NCI-H748 treated with DMSO at 0.1 percent for 48 hours (cell line): ENCODE measurements at regions not wholly inside any gene's neighbourhood (a gene's known extent, or its start where the extent isn't known, plus 50 kb on each side); places are given as distances from the start of the nearest gene placed in this dataset.
"Not testable (repeated sequence)": the region's sequence is repeated elsewhere in the genome, so short reads cannot be mapped to it uniquely, and the experiment has no call there.

Experiments
- DNase-seq: peaks from one replicate; lab custom pipeline; 2025; lab: John Stamatoyannopoulos, UW

DNA sequence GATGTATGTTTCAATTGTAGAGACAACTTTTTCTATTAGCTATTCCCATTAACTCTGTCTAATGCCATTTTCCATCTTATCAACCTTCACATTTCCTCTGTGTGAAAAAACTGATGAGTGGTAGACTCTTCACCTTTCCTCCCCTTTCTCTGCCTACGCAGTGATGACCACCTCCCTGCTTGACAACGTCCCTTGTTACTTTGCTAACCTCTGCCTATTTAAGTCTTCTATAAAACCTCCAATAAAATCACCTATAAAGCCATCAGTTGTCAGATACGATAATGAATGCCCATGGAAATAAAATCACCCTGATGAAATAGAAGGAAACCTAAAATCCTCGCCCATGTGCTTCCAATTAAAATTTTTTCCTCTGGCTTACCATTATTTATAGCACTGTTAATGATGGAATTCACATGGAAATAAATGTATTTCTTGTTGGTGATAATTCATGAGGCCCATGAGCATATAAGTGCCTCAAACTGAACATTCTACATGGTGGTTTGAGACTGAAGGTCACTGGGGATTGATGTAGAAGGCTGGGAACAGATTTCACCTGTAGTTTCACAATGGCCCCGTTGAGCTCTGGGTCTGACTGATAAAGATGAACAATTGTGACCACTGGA, 1454.0 kb upstream of the SEL1L start:
- DNase-seq = no peak

DNA sequence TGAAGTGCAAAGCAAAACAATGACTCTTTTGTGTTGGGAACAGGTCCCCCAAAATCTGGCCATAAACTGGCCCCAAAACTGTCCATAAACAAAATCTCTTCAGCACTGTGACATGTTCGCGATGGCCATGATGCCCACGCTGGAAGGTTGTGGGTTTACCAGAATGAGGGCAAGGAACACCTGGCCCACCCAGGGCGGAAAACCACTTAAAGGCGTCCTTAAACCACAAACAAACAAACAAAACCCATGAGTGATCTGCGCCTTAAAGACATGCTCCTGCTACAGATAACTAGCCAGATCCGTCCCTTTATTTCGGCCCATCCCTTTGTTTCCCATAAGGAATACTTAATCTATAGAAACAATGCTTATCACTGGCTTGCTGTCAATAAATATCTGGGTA, 1460.9 kb upstream of the SEL1L start:
- DNase-seq = not testable (repeated sequence)

DNA sequence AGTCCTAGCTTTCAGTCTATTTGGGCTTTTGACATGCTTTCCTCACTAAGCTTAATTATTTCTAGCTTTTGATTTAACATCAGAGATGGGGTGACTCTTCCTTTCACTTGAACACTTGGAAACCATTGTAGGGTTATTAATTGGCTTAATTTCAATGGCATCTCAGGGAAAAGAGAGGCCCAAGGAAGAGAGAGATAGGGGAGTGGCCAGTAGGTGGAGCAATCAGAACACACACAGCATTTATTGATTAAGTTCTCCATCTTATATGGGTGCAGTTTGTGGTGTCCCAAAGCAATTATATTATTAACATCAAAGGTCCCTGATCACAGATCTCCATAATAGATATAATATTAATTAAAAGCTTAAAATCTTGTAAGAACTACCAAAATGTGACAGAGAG, 1466.1 kb upstream of the SEL1L start:
- DNase-seq = no peak

DNA sequence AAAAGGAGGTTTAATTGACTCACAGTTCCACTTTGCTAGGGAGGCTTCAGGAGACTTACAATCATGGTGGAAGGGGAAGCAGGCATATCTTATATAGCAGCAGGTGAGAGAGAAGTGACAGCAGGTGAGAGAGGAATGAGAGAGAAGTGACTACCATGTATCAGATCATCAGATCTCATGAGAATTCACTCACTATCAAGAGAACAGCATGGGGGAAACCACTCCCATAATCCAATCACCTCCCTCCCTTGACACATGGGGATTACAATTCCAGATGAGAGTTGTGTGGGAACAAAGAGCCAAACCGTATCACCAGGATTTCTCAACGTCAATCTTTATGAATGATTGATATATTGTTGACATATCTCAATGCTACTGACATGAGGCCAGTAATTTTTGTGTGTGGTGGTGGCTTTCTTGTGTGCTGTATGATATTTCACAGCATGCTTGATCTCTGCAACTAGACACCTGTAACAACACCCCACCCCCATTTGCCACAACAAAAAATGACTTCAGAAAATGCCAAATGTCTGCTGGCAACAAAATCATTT, 1470.9 kb upstream of the SEL1L start:
- DNase-seq = no peak

DNA sequence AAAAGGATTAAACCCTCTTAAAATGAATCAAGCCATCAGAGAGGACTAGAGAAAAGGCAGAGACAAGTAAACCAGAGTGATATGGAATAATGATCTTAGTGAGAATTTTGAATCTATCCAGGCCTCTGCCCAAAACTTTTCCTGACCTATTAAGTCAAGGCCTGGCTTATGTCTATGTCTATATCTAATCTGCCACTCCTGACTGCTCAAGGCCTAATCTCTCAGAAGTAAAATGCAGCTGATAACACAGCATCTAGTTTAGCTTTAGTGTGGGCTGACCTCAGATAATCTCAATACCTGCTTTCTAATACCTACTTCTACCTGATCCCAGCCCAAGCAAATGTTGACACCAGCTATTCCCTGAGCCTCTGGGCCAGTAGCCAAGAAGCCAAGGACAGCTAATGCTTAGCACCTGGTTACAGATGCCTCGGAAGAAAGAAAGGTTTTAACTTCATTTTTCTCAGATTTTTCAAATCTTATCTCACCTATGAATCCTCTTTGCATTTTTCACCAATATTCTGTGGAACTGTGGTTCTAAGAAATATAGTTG, 1472.5 kb upstream of the SEL1L start:
- no peak for DNase-seq

DNA sequence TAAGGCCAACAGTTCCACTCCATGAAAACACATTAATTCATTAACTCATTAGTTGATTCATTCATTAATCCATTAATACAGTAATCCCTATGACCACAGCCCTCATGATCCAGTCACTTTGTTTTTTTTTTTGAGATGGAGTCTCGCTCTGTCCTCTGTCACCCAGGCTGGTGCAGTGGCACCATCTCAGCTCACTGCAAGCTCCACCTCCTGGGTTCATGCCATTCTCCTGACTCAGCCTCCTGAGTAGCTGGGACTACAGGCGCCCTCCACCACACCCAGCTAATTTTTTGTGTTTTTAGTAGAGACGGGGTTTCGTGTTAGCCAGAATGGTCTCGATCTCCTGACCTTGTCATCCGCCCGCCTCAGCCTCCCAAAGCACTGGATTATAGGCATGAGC, 1473.4 kb upstream of the SEL1L start:
- DNase-seq = not testable (repeated sequence)

DNA sequence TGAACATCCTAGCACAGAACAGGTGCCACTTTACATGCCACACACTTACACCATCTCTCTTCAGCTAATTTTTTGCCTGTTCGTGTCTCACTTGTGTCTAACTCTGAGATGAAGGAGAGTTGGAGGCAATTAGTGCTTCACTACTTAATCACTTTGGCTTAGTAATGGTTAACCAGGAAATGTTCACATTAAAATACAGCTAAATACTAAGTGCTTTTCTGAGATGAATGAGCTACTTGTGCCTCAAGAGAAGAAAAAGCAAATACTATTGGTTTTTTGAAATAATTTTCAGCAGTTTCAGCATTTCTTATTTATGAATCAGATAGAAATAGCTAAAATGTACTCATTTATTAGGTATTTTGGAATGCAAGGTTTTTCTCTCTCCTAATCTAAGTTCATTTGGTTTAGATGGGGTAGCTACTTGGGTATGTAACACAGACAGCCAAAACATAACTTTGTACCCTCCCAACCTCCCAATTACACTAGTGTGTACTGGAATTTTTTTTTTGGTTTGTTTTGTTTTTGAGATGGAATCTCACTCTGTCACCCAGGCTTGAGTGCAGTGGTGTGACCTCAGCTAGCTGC, 1474.1 kb upstream of the SEL1L start:
- no peak for DNase-seq

DNA sequence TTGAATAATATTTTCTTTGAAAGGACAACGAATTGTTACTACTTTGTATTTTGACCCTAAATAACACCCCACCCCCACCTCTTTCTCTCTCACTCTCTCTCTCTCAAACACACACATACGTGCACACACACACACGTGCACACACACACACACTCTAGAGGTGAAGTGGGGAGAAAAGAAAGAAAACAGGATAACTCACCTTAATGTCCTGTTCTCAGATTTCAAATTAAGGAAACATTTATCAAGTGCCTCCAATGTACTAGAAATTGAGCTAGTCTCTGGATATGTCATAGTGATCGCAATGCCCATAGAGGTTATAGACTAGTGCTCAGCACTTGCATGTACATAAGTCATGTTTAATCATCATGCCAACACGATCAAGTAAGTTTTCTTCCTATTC, 1483.6 kb upstream of the SEL1L start:
- DNase-seq = no peak

DNA sequence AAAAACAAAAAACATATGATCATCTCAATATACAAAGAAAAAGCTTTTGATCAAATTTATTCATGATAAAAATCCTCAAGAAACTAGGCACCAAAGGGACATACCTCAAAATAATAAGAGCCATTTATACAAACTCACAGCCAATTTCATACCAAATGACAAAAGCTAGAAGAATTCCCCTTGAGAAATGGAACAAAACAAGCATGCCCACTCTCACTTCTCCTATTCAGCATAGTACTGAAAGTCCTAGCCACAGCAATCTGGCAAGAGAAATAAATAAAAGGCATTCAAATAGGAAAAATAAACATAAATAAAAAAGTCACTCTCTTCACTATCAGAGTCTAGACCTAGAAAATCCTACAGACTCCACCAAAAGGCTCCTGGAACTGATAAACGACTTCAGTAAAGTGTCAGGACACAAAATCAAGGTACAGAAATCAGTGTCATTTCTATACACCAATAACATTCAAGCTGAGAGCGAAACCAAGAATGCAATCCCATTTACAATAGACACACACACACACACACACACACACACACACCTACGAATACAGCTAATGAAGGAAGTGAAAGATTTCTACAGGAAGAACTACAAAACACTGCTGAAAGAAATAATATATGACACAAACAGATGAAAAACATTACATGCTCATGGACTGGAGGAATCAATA, 1486.2 kb upstream of the SEL1L start:
- no peak for DNase-seq

DNA sequence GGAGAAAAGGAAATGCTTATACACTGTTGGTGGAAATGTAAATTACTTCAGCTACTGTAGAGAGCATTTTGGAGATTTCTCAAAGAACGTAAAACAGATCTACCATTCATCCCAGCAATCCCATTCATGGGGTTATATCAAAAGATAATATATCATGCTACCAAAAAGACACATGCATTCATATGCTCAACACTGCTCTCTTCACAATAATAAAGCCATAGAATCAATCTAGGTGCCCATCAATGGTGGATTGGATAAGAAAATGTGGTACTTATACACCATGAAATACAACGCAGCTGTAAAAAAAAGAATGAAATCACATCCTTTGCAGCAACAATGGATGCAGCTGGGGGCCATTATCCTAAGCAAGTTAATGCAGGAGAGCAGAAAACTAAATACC, 1487.7 kb upstream of the SEL1L start:
- DNase-seq = no peak

DNA sequence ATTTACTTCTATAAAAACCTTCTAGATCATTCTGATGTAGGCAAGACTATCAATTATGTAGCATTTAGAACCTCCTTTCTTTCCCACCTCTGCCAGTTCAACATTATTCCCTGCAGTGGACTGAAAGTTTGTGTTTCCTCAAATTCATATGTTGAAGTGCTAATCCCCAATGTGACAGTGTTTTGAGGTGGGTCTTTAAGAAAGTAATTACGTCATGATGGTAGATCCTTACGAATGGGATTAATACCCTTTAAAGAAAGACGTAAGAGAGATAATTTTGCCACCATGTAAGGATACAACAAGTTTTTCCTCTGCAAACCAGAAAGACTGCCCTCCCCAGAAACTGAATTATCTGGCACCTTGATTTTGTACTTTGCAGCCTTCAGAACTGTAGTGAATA, 1489.7 kb upstream of the SEL1L start:
- no peak for DNase-seq

DNA sequence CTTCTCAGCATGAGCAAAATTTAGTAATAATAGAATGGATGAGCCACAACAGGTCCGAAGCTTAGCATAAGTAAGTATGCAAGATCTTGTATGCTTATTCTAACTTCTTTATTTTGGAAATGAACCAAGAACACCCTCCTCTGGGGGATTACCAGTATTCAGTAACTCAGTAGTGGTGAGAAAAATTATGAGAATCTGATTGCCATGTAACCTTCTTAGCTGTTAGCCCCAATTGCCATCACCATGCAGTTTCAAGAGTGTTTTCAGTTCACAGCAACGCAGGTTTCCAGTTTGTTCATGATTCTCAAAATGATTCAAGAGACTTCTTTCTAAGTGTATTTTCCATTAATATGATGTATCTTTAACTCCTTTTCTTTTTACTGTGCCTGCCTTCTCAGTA, 1507.6 kb upstream of the SEL1L start:
- DNase-seq = no peak

DNA sequence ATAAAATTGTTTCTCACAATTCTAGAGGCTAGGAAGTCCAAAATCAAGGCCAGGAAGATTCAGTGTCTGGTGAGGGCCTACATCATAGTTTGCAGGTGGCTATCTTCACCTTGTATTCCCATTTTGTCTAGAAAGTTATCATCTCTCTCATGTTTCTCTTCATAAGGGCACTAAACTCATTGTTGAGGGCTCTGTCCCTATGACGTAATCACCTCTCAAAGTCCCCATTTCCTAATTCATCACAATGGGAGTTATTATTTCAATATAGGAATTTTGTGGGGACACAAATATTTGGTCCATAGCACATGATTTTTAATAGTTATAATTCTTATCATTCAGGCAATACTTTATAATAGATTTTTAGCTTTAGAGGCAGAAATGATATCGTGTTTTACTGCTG, 1509.2 kb upstream of the SEL1L start:
- DNase-seq = no peak

DNA sequence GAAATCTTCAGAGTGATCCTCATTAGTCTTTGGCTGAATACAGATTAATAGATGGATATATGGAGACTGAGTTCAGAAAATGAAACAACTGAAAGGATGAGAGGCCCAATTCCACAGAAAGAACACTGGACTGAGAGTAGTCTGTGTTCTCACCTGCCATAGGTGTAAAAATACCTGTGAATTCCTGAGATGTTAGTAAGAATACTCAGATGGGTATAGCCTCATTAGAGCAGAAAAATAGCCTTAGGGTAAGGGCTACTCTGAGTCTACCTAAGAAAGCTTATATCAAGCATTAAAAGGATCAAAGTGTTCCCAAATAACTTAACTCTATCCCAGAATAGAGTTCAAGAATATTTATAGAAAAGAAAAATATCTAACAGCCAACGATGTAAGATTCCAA, 1510.3 kb upstream of the SEL1L start:
- DNase-seq = no peak

DNA sequence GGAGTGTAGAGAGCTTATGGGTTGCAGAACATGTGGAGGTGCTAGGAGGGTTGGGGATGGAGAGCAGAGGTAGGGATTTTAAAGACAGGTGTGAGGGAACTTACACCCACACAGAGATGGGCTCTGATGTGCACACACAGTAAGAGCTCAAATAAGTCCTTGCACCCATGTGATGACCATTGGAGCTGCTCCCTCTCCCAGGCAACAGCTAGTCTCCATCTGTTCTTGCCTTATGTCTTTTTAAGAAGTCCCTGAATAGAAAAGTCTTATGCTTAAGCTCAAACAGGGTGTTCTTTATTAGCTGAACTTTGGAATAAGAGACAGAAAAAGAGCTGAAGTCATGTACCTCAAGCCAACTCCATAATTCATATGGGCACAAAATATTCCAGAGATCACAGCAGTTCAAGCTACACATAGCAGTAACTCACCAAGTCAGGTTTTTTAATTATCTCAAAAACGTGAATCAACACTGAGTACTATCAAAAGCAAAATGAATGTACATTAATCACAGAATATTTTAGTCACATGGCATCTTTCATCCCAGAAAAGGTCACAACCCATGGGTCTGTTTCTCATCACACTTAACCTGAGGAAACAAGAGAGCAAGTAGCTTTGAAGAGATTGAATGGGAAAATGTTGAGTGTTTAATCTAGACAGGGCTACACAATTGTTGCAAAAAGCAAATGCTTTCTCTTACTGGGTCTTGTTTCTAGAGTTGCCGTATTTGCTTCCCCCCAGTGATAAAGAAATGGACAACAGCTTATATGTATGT, 1513.6 kb upstream of the SEL1L start:
- no peak for DNase-seq

DNA sequence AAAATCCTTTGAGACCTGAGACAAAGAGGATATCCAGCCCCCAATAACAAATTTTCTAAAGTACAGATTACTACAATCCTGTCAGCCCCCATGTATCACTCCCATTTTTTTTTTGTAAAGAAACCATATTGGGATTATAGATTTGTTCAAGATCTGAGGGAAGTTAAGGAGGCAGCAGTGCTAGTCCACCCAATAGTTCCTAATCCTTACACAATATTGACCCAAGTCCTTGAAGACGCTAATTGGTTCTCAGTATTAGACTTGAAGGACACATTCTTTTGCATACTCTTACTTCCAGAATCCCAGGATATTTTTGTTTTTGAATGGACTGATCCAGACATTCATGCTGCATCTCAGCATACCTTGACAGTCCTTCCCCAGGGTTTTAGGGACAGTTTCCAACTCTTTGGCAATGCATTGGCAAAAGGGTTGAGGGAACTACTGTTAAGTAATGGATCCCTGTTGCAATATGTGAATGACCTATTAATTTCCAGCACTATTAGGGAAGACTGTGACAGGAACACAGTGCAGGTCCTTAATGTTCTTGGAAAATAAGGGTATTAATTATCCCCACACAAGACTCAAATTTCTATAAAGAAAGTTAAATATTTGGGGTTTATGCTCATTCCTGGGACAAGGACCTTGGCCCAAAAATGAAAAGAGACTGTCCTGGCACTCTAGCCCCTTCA, 1519.5 kb upstream of the SEL1L start:
- no peak for DNase-seq

DNA sequence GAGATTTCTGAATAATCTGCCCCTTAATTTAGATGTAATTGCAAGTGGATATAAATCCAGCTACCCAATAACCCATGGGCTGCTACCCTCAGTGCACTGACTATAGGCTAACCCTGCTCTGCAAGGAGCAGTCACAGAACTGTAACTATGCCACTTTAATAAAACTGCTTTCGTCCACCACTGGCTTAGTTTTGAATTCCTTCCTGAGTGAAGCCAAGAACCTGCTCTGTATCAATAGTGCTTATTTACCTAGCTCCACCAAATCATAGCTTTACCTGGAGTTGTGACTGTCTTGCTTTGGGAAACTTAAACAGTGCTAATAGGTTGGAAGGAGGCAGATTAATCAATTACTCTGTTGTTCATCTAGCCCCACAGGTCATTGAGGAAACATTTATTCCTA, 1524.4 kb upstream of the SEL1L start:
- no peak for DNase-seq

DNA sequence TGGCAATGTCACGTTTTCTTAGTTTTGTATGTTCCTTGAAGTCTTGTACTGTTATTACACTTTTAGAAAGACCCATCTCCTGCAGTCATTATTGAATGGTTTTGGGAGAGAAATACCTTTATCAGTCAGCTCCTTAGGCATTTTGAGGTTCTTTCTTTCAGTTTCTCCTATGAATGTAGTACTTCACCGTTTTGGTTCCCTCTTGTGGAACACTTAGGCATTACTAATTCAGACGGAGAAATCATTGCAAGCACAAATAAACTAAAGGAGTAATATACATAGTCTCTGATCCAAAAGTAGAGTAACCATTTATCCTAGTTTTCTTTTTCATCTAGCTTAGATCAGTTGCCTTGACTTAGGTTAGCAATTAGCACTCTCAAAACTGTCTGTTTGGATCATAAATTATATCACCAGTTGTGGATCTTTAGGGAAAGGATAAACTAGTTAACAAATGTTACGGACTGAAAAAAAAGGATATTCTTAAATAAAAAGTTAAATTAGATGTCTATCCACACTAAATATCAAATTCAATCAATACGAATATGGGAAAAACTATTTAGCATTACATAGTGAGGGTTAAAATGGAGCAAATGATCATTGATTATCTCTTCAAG, 1538.3 kb upstream of the SEL1L start:
- no peak for DNase-seq

DNA sequence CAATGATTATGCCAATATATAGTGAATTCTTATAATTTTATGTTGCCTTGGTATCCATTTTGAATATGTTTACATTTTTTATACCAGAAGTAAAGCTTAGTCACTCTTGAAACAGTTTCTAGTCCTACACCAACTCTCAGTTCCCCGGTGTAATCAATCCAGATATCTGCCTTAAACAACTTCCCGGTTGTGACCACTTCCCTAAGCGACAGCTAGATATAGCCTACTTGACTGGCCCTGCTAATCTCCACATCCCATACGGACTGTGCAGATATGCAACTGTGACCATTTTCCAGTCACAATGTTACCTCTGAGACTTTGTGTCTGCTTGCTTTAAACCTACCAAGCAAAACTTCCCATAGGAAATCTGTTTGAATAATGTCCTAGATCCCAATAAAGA, 1551.5 kb upstream of the SEL1L start:
- DNase-seq = no peak

DNA sequence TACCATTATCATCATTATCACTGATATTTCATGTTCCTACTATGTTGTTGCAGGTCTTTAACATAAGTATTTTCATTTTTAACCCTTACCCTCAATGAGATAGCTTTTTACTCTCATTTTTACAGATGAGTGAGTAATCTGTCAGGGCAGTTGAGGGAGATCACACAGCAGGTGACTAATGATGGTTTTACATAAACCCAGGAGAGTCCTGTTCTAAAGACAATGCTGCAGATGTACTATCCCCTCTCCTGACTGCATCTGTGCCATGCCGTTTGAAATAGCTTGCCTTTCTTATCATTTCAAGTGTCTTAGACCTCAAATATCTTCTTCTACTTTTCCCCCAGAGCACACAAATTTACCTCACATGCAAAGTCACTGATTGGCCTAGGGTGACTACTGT, 1552.1 kb upstream of the SEL1L start:
- DNase-seq = no peak
